ENCODE measurements at regions not wholly inside any gene's neighbourhood (a gene's known extent, or its start where the extent isn't known, plus 50 kb on each side); places are given as distances from the start of the nearest gene placed in this dataset.
"Not testable (repeated sequence)": the region's sequence is repeated elsewhere in the genome, so short reads cannot be mapped to it uniquely, and the experiment has no call there.

DNA sequence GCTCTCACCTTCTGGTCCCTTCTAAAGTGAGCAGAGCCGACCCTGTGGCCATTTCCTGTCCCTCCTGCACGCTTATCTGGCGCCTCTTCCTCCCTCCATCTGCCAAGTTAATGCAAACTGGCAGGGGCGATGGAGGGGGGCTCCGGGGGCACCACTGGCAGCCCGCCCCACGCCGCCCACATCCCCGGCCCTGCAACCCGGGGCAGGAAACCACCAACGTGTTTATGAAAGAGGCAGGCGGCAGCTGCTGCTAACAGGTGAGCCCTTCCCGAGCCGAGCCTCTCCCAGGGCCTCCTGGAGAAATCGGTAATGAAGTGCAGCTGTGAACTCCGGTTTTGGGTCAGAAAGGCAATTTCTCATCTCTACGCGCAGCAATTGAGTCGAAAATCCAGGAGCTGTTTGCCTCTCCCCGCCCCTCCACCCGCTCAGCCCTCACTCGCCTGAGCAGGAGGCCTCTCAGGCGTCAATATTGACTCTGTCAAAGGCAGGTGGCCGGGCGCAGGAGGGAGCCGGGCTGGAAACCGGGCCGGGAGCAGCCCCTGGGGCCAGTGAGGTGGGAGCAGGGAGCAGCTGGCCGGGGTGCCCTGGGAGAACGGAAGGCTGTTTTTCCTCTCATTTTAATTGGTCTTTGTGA, 164.4 kb upstream of the GSE1 start:
- DNase-seq = peak; percentile 52

GRCh38 chr16:85449191-85449884, 163.8 kb upstream of the GSE1 start:
- no peak for DNase-seq

GRCh38 chr16:85449885-85450245, 163.3 kb upstream of the GSE1 start:
- DNase-seq = no peak

DNA sequence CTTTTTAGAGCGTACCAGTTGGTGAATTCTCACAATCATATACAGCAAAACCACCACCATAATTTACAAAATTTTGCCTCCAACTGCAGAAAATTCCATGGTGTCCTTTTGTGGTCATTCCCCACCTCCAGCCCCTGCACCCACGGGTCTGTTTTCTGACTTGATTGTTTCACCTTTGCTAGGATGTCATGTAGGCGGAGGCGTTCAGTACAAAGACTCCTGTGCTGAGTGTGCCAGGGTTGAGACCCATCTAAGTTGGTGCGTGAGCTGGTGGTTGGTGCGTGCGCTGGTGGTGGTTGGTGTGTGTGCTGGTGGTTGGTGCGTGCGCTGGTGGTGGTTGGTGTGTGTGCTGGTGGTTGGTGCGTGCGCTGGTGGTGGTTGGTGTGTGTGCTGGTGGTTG, 162.0 kb upstream of the GSE1 start:
- not testable (repeated sequence) for DNase-seq

GRCh38 chr16:85451641-85452363, 161.3 kb upstream of the GSE1 start:
- no peak for DNase-seq

- DNase-seq = no peak
Measured at GRCh38 chr16:85452364-85453193, 160.5 kb upstream of the GSE1 start.

DNA sequence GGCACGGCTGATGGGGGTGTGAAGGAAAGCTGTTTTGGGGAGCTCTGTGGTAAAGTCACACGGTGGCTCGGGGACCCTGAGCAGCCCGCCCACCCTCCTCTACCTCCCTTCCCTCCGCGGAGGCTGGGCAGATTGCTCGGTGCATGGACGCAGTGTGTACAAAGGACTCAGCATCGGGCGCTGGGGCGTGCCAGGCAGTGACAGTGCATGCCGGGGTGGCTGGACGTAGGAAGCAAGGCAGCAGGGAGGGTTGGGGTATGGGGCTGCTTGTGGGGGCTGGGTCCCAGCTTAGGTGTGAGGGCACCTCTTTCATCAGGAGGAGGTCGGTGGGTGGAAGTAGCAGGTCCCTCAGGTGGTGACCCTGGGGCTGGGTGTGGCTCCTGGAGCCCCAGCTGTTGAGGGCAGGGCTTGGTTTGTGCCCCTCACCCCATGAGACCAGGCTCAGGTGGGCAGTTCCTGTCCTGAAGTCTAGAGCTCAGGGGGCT, 159.9 kb upstream of the GSE1 start:
- no peak for DNase-seq

- no peak for DNase-seq
Measured at GRCh38 chr16:85453703-85454102, 159.4 kb upstream of the GSE1 start.

- no peak for DNase-seq
Measured at GRCh38 chr16:85454171-85454872, 158.8 kb upstream of the GSE1 start.

GRCh38 chr16:85455534-85455933, 157.6 kb upstream of the GSE1 start:
- no peak for DNase-seq

- no peak for DNase-seq
Measured at GRCh38 chr16:85457366-85457765, 155.8 kb upstream of the GSE1 start.

DNA sequence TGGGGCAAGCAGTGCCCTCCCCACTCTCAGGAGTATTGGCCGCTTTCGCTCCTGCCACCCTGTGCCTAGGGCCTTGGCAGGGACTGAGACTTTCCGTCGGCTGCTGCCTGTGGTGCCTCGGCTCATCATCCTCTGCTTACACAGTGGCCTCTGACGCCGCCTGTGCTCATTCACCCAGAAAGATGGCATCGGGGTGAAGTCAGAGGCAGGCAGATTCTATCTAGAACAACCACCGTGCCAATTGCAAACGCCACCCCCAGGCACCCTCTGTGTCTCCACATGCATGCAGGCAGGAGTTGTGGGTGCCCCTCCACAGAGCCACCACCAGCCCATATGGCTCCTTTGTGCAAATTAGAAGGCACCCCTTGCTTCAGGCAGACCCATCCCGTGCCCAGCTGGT, 154.2 kb upstream of the GSE1 start:
- DNase-seq = no peak

GRCh38 chr16:85459529-85460251, 153.4 kb upstream of the GSE1 start:
- DNase-seq = no peak

GRCh38 chr16:85460252-85461021, 152.7 kb upstream of the GSE1 start:
- peak; percentile 63 for DNase-seq

DNA sequence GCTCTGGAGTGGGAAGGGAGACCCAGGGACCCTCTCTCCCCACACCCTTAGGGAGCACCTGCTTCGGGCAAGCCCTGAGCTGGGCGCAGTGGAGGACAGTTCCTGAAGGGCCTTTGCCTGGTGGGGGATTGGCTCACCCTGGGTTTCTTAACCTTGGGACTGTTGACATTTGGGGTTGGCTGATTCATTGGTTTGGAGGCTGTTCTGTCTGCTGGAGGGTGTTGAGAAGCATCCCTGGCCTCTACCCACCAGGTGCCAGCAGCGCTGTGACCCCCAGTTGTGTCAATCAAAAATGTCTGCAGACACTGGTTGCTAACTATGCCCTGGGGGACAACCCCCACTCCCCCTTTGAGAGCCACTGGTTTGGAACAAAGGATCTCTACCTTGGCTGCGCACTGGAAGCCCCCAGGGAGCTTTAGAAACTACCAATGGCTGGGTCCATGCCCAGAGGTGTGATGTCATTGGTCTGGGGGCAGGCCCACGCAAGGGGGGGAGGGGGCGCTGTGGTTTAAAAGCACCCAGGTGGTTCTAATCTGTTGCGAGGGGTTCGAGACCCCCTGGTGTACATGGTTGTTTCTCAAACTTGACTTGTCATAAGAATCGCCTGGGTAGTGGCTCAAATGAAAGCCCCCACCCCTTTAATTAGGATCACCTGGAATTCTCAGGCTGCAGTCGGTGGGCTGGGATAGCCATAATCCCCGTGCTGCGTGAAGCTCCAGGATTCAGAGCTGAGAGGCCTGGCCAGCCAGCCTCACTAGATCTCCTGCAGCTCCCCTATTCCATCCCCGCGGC, 151.9 kb upstream of the GSE1 start:
- peak; percentile 67 for DNase-seq

DNA sequence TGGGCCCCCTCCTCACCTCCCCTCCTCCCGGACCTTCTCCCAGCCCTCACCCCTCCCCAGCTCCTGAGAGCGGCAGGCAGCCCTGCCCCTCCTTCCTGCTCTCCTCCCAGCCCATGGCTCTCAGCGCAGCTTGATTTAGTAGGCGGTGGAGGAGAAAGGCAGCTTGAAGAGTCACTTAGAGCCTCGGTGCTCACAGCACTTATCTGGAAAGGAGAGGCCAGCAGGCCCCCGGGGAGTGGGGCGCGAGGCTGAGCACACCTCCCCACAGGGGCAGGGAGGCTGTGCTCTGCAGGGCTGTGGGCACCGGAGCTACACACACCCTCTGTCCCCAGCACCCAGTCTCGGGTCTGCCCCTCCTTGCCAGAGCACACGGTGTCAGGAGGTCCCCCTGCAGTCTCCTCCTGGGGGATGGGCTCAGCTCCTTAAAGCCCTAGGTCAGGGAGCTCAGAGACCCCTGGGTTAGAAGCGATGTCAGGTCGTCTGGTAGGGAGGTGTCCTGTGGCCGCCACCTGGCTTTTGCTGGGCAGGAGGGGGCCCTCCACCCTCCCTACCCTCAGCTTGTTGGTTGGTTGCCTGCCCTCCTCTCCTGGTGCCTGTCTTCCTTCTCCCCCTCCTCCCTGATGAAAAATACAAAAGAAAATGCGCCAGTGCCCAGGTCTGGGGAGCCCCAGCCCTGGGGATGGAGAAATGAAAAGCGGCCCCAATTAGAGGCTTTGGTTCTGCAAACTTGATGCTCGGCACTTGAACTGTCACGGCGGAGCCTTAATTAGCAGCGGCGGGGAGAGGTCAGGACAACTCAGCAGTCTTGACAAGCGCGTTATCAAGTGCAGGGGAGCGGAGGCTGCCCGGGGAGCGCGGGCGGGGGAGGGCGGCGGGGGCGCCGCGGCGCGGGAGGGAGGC, 151.1 kb upstream of the GSE1 start:
- DNase-seq = peak; percentile 90

DNA sequence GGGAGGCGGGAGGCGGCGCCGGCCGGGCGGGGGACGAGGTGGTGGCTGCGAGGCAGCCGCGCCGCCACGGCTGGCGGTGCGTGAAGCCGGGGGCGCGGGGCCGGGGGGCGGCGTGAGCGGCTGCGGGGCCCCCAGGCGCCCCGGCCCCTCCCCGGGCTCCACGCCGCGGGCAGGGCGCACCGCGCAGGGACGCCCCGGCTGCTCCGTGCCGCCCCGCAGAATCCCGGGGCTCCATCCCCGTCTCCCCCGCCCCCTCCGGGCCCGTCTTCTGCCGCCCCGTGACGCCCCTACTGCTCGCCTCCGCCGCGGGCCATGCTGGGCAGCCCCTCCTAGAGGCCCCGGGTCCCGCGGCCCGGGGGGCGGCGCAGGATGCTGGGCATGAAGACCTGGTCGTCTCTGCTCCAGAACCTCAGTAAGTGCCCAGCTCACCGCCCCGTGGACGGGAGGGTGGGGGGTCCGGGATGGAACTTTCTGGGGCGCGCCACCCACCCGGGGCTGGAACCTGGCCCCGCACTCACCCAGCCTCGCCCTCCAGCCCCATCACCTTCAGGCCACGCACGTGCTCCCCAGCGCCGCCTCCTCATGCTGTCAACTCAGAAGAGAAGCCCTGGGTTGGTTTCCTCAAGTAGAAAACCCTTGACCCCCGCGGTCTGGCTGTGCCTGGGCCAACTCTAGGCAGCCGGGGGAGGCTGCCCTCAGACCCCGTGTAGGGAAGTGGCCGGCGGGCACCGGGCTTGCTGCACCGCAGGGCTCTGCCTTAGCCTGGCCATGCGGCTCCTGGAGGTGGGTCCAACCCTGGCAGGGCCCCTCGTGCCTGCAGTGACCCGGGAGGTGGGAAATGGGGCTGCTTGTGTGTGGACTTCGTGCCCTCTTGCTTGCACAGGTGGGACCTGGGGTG, 150.2 kb upstream of the GSE1 start:
- no peak for DNase-seq

All from DMS79 (cell line).